HG02759 (cell line): ENCODE measurements at regions not wholly inside any gene's neighbourhood (a gene's known extent, or its start where the extent isn't known, plus 50 kb on each side); places are given as distances from the start of the nearest gene placed in this dataset.

Source experiments
- ATAC-seq: cut with Tn5 transposase; IDR thresholded peaks from one replicate; pipeline ENCODE4 v1.9.1; 2021; ENCODE audit warnings: mild to moderate bottlenecking, moderate library complexity; ENCODE audit not compliant: unreplicated experiment

GRCh38 chr5:4738298-4738697 is 401.8 kb upstream of the ADAMTS16 start:
- ATAC-seq: no peak

GRCh38 chr5:4740156-4740555 is 400.0 kb upstream of the ADAMTS16 start:
- no peak for ATAC-seq

- no peak for ATAC-seq
Observed at GRCh38 chr5:4758550-4758949, 381.6 kb upstream of the ADAMTS16 start.

GRCh38 chr5:4758996-4759395 is 381.1 kb upstream of the ADAMTS16 start:
- ATAC-seq: no peak

- no peak for ATAC-seq
Observed at GRCh38 chr5:4762316-4762715, 377.8 kb upstream of the ADAMTS16 start.

- ATAC-seq: no peak
Observed at GRCh38 chr5:4765411-4765810, 374.7 kb upstream of the ADAMTS16 start.

GRCh38 chr5:4766101-4766500 is 374.0 kb upstream of the ADAMTS16 start:
- no peak for ATAC-seq

- no peak for ATAC-seq
Observed at GRCh38 chr5:4772591-4772990, 367.5 kb upstream of the ADAMTS16 start.

GRCh38 chr5:4773827-4774317 is 366.3 kb upstream of the ADAMTS16 start:
- ATAC-seq: no peak

- no peak for ATAC-seq
Observed at GRCh38 chr5:4777435-4777834, 362.7 kb upstream of the ADAMTS16 start.

- no peak for ATAC-seq
Observed at GRCh38 chr5:4780633-4781032, 359.5 kb upstream of the ADAMTS16 start.

GRCh38 chr5:4781299-4781698 is 358.8 kb upstream of the ADAMTS16 start:
- ATAC-seq: no peak

GRCh38 chr5:4785971-4786370 is 354.2 kb upstream of the ADAMTS16 start:
- ATAC-seq: no peak

GRCh38 chr5:4797445-4797844 is 342.7 kb upstream of the ADAMTS16 start:
- no peak for ATAC-seq

GRCh38 chr5:4802044-4802443 is 338.1 kb upstream of the ADAMTS16 start:
- no peak for ATAC-seq

GRCh38 chr5:4804691-4805360 is 335.3 kb upstream of the ADAMTS16 start:
- ATAC-seq: no peak

- ATAC-seq: no peak
Observed at GRCh38 chr5:4815002-4815401, 325.1 kb upstream of the ADAMTS16 start.

- ATAC-seq: no peak
Observed at GRCh38 chr5:4817767-4818166, 322.4 kb upstream of the ADAMTS16 start.

- no peak for ATAC-seq
Observed at GRCh38 chr5:4831325-4831724, 308.8 kb upstream of the ADAMTS16 start.

GRCh38 chr5:4832471-4832870 is 307.7 kb upstream of the ADAMTS16 start:
- no peak for ATAC-seq

- ATAC-seq: no peak
Observed at GRCh38 chr5:4833104-4833738, 306.9 kb upstream of the ADAMTS16 start.

GRCh38 chr5:4837489-4838058 is 302.6 kb upstream of the ADAMTS16 start:
- ATAC-seq: no peak
